IMR-90 (cell line): ENCODE measurements at regions not wholly inside any gene's neighbourhood (a gene's known extent, or its start where the extent isn't known, plus 50 kb on each side); places are given as distances from the start of the nearest gene placed in this dataset.

Experiments used
- ATAC-seq: fragments of 200-7000 bp; cut with Tn5 transposase; 2 replicates; pipeline ENCODE4 v1.9.1; 2020; ENCODE audit warnings: low read depth, mild to moderate bottlenecking, moderate library complexity
- BruUV-seq: library from RNA; stranded (reverse); fragments of 400-500 nt; replicated peaks from 2 replicates; lab custom pipeline; 2021; lab: Mats Ljungman, UMichigan
- CTCF ChIA-PET: fragments of 300-600 bp; formaldehyde crosslinking; extraction: SDS; loops from one replicate; lab custom pipeline; 2021; ENCODE audit warnings: antibody characterized with exemption; lab: Yijun Ruan, JAX
- POLR2A ChIA-PET: fragments of 300-600 bp; sonication (Branson Sonifier 250); formaldehyde crosslinking; loops from one replicate; lab custom pipeline; 2022; ENCODE audit warnings: antibody characterized with exemption; ENCODE audit not compliant: unreplicated experiment; lab: Charles Lee
- DNase-seq: peaks from one replicate; pipeline ENCODE4 v3.0.0; 2013
- H2AFZ ChIP-seq: replicated peaks from 2 replicates; pipeline ENCODE3; 2013; ENCODE audit warnings: low read length, mild to moderate bottlenecking; ENCODE audit not compliant: poor library complexity
- H2AK5ac ChIP-seq: 2 replicates; pipeline ENCODE4 v1.6.1; 2013; ENCODE audit warnings: low read depth, low read length, inconsistent platforms
- H2AK9ac ChIP-seq: replicated peaks from 2 replicates; pipeline ENCODE3; 2013; ENCODE audit warnings: mild to moderate bottlenecking, low read depth, low read length, moderate library complexity; ENCODE audit not compliant: poor library complexity
- H2BK120ac ChIP-seq: 2 replicates; pipeline ENCODE4 v1.6.1; 2013; ENCODE audit warnings: low read depth, low read length, inconsistent platforms
- H2BK15ac ChIP-seq: 3 replicates; pipeline ENCODE4 v1.6.1; 2013; ENCODE audit warnings: low read depth, low read length, inconsistent platforms
- H2BK20ac ChIP-seq: 2 replicates; pipeline ENCODE4 v1.6.1; 2013; ENCODE audit warnings: low read depth, mild to moderate bottlenecking, inconsistent platforms, low read length, moderate library complexity
- H2BK5ac ChIP-seq: 2 replicates; pipeline ENCODE4 v1.6.1; 2013; ENCODE audit warnings: mild to moderate bottlenecking, low read depth, low read length, inconsistent platforms; ENCODE audit not compliant: poor library complexity, severe bottlenecking
- H3K14ac ChIP-seq: replicated peaks from 2 replicates; pipeline ENCODE4 v1.6.1; 2013; ENCODE audit warnings: low read depth, low read length, inconsistent platforms
- H3K18ac ChIP-seq: 2 replicates; pipeline ENCODE4 v1.6.1; 2013; ENCODE audit warnings: low read depth, low read length, control low read depth
- H3K23ac ChIP-seq: 2 replicates; pipeline ENCODE4 v1.6.1; 2013; ENCODE audit warnings: low read depth, low read length, inconsistent platforms
- H3K27ac ChIP-seq: 2 replicates; pipeline ENCODE4 v1.5.1; 2013; ENCODE audit warnings: mild to moderate bottlenecking, control low read depth, low read length; ENCODE audit not compliant: insufficient read depth
- H3K27me3 ChIP-seq: 2 replicates; pipeline ENCODE4 v1.6.1; 2013; ENCODE audit warnings: low read length; ENCODE audit not compliant: control insufficient read depth, insufficient read depth
- H3K36me3 ChIP-seq: 2 replicates; pipeline ENCODE4 v1.6.1; 2013; ENCODE audit warnings: low read length, mixed read lengths; ENCODE audit not compliant: control insufficient read depth, insufficient read depth
- H3K4ac ChIP-seq: 2 replicates; pipeline ENCODE4 v1.6.1; 2013; ENCODE audit warnings: low read depth, low read length, inconsistent platforms
- H3K4me1 ChIP-seq: 2 replicates; pipeline ENCODE4 v1.6.1; 2013; ENCODE audit warnings: low read length, mixed read lengths; ENCODE audit not compliant: control insufficient read depth, insufficient read depth
- H3K4me2 ChIP-seq: 2 replicates; pipeline ENCODE4 v1.6.1; 2013; ENCODE audit warnings: low read depth, mild to moderate bottlenecking, control low read depth, low read length, moderate library complexity
- H3K4me3 ChIP-seq: 2 replicates; pipeline ENCODE4 v1.5.1; 2013; ENCODE audit warnings: low read depth, mild to moderate bottlenecking, control low read depth, low read length, moderate library complexity; ENCODE audit not compliant: insufficient read depth
- H3K56ac ChIP-seq: 2 replicates; pipeline ENCODE4 v1.6.1; 2013; ENCODE audit warnings: low read length, inconsistent platforms; ENCODE audit not compliant: insufficient read depth; ENCODE audit errors: extremely low read depth
- H3K79me1 ChIP-seq, 2 experiments: 2 replicates each; pipeline ENCODE4 v1.6.1; 2013; ENCODE audit warnings: low read length in 2 of 2, inconsistent platforms in 1 of 2, low read depth in 1 of 2
- H3K9ac ChIP-seq: 2 replicates; pipeline ENCODE4 v1.6.1; 2013; ENCODE audit warnings: low read depth, low read length, control low read depth
- H3K9me1 ChIP-seq: 2 replicates; pipeline ENCODE4 v1.6.1; 2013; ENCODE audit warnings: low read length, inconsistent platforms; ENCODE audit not compliant: insufficient read depth
- H3K9me3 ChIP-seq: 2 replicates; pipeline ENCODE4 v1.6.1; 2013; ENCODE audit warnings: low read length; ENCODE audit not compliant: control insufficient read depth, insufficient read depth
- H4K20me1 ChIP-seq: 2 replicates; pipeline ENCODE4 v1.6.1; 2013; ENCODE audit warnings: low read length, inconsistent platforms; ENCODE audit not compliant: insufficient read depth
- H4K5ac ChIP-seq: 2 replicates; pipeline ENCODE4 v1.6.1; 2013; ENCODE audit warnings: mild to moderate bottlenecking, low read depth, low read length, control low read depth
- H4K8ac ChIP-seq, 2 experiments: 2 replicates each; pipeline ENCODE4 v1.6.1; 2013; ENCODE audit warnings: low read depth in 2 of 2, low read length in 2 of 2, control low read depth in 1 of 2, inconsistent platforms in 1 of 2
- H4K91ac ChIP-seq: 2 replicates; pipeline ENCODE4 v1.6.1; 2013; ENCODE audit warnings: low read depth, low read length, inconsistent platforms; ENCODE audit not compliant: insufficient read depth
- CEBPB ChIP-seq: IDR thresholded peaks from 2 replicates; pipeline ENCODE4 v1.6.1; 2012; ENCODE audit warnings: low read depth, low read length, improper control_type of control experiment
- SMC3 ChIP-seq: fragments of 150-350 bp; IDR thresholded peaks from 2 replicates; pipeline ENCODE4 v1.6.1; 2016; ENCODE audit warnings: low read depth, mild to moderate bottlenecking, antibody characterized with exemption, low read length, moderate library complexity
- WGBS, 2 experiments: methylation state at CpG; one replicate each; pipeline versions ENCODE4 v1.1.5 to v1.1.7; 2013; ENCODE audit warnings: missing lambda C conversion rate in 2 of 2; ENCODE audit not compliant: insufficient read length in 1 of 2; ENCODE audit errors: extremely low coverage in 2 of 2; 5-methylcytosine and 5-hydroxymethylcytosine counted together
- dilution Hi-C: fragments of 300-500 bp; cut with HindIII; formaldehyde crosslinking; loops from one replicate; pipeline ENCODE4 v1.14.3; 2018; ENCODE audit warnings: low sequenced_read_pairs; ENCODE audit not compliant: unreplicated experiment
- in situ Hi-C: fragments of 300-500 bp; cut with MboI; formaldehyde crosslinking; loops from 3 replicates; pipeline ENCODE4 v1.14.3; 2019; ENCODE audit warnings: low sequenced_read_pairs, inconsistent platforms, mixed read lengths
- intact Hi-C: fragments of 100-400 bp; cut with micrococcal nuclease; formaldehyde crosslinking; loops from 2 replicates; pipeline ENCODE4 v1.10.0; 2022

DNA sequence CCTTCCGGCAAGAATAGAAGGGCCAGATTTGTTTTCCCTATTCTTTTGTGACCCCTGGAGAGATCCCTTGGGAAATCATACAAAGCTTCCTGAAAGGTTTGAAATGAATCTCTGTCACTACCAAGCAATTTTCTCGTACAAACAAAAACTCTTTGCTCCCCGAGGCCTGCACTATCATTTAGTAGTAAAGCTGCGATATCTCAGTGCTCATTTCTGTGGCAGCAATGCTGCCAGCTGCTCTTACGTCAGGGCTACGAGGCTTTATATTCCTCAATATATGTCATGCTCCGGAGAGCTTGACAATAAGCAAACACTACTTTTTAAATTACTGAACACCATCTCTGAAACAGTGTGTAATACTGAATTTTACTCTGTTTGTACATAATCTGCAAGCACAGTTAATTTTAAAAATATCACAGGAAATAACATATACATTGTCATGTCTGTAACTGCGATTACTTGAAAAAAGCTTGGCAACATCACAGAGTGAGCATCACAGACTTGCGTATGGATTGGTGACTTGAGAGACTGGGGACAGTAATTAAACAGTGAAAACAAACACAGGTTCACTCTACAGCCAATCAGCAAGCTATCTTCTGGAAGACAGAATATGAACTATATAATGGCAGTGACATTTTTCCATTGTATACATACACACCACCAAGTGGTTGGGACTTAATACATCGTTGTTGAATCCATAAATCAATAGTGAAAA lies 403.3 kb upstream of the NETO1 start:
- Histone ChIP-seq H4K91ac (no peak overlapping the region), H3K27me3 (no peaks in the 10 kb centered on the region), H3K9ac (no peak overlapping the region), H3K23ac (peak overlapping the region; percentile 19; the same call in 1 of the 2 replicates), H3K4ac (no peak overlapping the region), H3K14ac (no peak overlapping the region), H3K18ac (no peak overlapping the region), H3K56ac (no peak overlapping the region), H4K5ac (no peak overlapping the region), H3K27ac (no peak overlapping the region), H4K20me1 (no peaks in the 10 kb centered on the region), H3K36me3 (no peaks in the 10 kb centered on the region), H2AFZ (no peak overlapping the region), H4K8ac (no peak overlapping the region), H3K4me1 (no peaks in the 10 kb centered on the region), H3K9me1 (no peaks in the 10 kb centered on the region), H2BK15ac (no peak overlapping the region), H3K9me3 (no peaks in the 10 kb centered on the region), H2BK120ac (no peak overlapping the region), H2AK9ac (no peak overlapping the region), H2BK20ac (no peak overlapping the region), H3K4me3 (no peak overlapping the region), H2AK5ac (no peak overlapping the region), H3K4me2 (no peak overlapping the region), H3K79me1 (no peaks in the 10 kb centered on the region), H2BK5ac (no peak overlapping the region)
- DNase-seq, result no peak
- in situ Hi-C loops, result no loop called here
- CTCF ChIA-PET, result no interaction called here
- WGBS, 2 experiments, result 24% methylated on average over 3 of the region's 10 CpGs; no CpG with 5 or more reads in 1 of the 2 experiments
- intact Hi-C loops, result no loop called here
- TF ChIP-seq CEBPB (no peak), SMC3 (no peak)
- dilution Hi-C loops, result no loop called here
- ATAC-seq, result no peak
- POLR2A ChIA-PET, result no interaction called here
- BruUV-seq, result no TSS peak
